ENCODE measurements at regions not wholly inside any gene's neighbourhood (a gene's known extent, or its start where the extent isn't known, plus 50 kb on each side); places are given as distances from the start of the nearest gene placed in this dataset.

- 65 to 67% methylated on average over 3 of the region's 3 CpGs for WGBS, 2 donors
- H3K36me3 ChIP-seq, result no peaks in the 10 kb centered on the region
- no peaks in the 10 kb centered on the region for H3K9me3 ChIP-seq
- no peak for DNase-seq (ENCODE audit: low spot score in 2 of 2)
- no peak overlapping the region for H3K27ac ChIP-seq
- no peak for TF ChIP-seq POLR2A (IDR thresholded peaks at IDR 0.05)
- TF ChIP-seq EP300 (IDR thresholded peaks at IDR 0.05), result no peak
- peaks cover 0 to 3% (median 0%) of the 10 kb centered on the region in 4 donors for H3K4me1 ChIP-seq
- no peaks in the 10 kb centered on the region for H3K27me3 ChIP-seq
- no peak overlapping the region for H3K4me3 ChIP-seq
Observed at GRCh38 chr12:74624201-74624600, 86.6 kb downstream of the ATXN7L3B start.

GRCh38 chr12:74626397-74626796 lies 88.8 kb downstream of the ATXN7L3B start:
- Histone ChIP-seq H3K9me3 (peaks cover 0 to 7% (median 0%) of the 10 kb centered on the region in 4 donors), H3K36me3 (no peaks in the 10 kb centered on the region), H3K27me3 (no peaks in the 10 kb centered on the region), H3K27ac (no peak overlapping the region), H3K4me1 (no peaks in the 10 kb centered on the region), H3K4me3 (no peak overlapping the region)
- no peak for DNase-seq (ENCODE audit: low spot score in 2 of 2)
- no peak for TF ChIP-seq EP300 (IDR thresholded peaks at IDR 0.05)
- no peak for TF ChIP-seq POLR2A (IDR thresholded peaks at IDR 0.05)
- TF ChIP-seq CTCF (IDR thresholded peaks at IDR 0.05), result no peak

GRCh38 chr12:74641262-74641661 lies 103.6 kb downstream of the ATXN7L3B start:
- Histone ChIP-seq H3K27ac (no peak overlapping the region), H3K4me3 (no peak overlapping the region), H3K27me3 (no peaks in the 10 kb centered on the region), H3K4me1 (no peaks in the 10 kb centered on the region), H3K9me3 (no peaks in the 10 kb centered on the region), H3K36me3 (no peaks in the 10 kb centered on the region)
- WGBS, 2 donors, result 85 to 90% methylated on average over 2 of the region's 2 CpGs
- TF ChIP-seq POLR2A (IDR thresholded peaks at IDR 0.05) (no peak), CTCF (IDR thresholded peaks at IDR 0.05) (no peak), EP300 (IDR thresholded peaks at IDR 0.05) (no peak)
- DNase-seq (ENCODE audit: low spot score in 2 of 2), result no peak

- Histone ChIP-seq H3K4me3 (no peak overlapping the region), H3K27ac (no peak overlapping the region), H3K9me3 (no peaks in the 10 kb centered on the region), H3K27me3 (no peaks in the 10 kb centered on the region), H3K4me1 (no peaks in the 10 kb centered on the region), H3K36me3 (no peaks in the 10 kb centered on the region)
- WGBS, 2 donors, result 65 to 72% methylated on average over 2 of the region's 2 CpGs
- TF ChIP-seq EP300 (IDR thresholded peaks at IDR 0.05) (no peak), POLR2A (IDR thresholded peaks at IDR 0.05) (no peak), CTCF (IDR thresholded peaks at IDR 0.05) (no peak)
- no peak for DNase-seq (ENCODE audit: low spot score in 2 of 2)
Observed at GRCh38 chr12:74641694-74642093, 104.1 kb downstream of the ATXN7L3B start.

GRCh38 chr12:74644681-74645080 lies 107.0 kb downstream of the ATXN7L3B start:
- TF ChIP-seq POLR2A (IDR thresholded peaks at IDR 0.05), result no peak
- no peak for TF ChIP-seq EP300 (IDR thresholded peaks at IDR 0.05)
- TF ChIP-seq CTCF (IDR thresholded peaks at IDR 0.05), result no peak
- H3K27ac ChIP-seq, result peak overlapping the region in 1 of 4 donors; percentile 64
- H3K27me3 ChIP-seq, result no peaks in the 10 kb centered on the region
- no peaks in the 10 kb centered on the region for H3K36me3 ChIP-seq
- no peaks in the 10 kb centered on the region for H3K4me1 ChIP-seq
- 42% methylated on average over 1 of the region's 1 CpG for WGBS, 2 donors
- H3K9me3 ChIP-seq, result no peaks in the 10 kb centered on the region
- no peak for DNase-seq (ENCODE audit: low spot score in 2 of 2)
- H3K4me3 ChIP-seq, result no peak overlapping the region

GRCh38 chr12:74646831-74647230 lies 109.2 kb downstream of the ATXN7L3B start:
- H3K27ac ChIP-seq, result peak overlapping the region in 1 of 4 donors; percentile 54
- no peaks in the 10 kb centered on the region for H3K27me3 ChIP-seq
- DNase-seq (ENCODE audit: low spot score in 2 of 2), result no peak
- H3K9me3 ChIP-seq, result no peaks in the 10 kb centered on the region
- WGBS, 2 donors, result 9 to 14% methylated on average over 1 of the region's 1 CpG
- H3K4me1 ChIP-seq, result no peaks in the 10 kb centered on the region
- TF ChIP-seq CTCF (IDR thresholded peaks at IDR 0.05), result peak in 4 of 5 experiments; percentile 6 to 28 (median 15)
- no peak for TF ChIP-seq EP300 (IDR thresholded peaks at IDR 0.05)
- no peak for TF ChIP-seq POLR2A (IDR thresholded peaks at IDR 0.05)
- no peaks in the 10 kb centered on the region for H3K36me3 ChIP-seq
- no peak overlapping the region for H3K4me3 ChIP-seq
